ENCODE measurements at regions not wholly inside any gene's neighbourhood (a gene's known extent, or its start where the extent isn't known, plus 50 kb on each side); places are given as distances from the start of the nearest gene placed in this dataset.

DNA sequence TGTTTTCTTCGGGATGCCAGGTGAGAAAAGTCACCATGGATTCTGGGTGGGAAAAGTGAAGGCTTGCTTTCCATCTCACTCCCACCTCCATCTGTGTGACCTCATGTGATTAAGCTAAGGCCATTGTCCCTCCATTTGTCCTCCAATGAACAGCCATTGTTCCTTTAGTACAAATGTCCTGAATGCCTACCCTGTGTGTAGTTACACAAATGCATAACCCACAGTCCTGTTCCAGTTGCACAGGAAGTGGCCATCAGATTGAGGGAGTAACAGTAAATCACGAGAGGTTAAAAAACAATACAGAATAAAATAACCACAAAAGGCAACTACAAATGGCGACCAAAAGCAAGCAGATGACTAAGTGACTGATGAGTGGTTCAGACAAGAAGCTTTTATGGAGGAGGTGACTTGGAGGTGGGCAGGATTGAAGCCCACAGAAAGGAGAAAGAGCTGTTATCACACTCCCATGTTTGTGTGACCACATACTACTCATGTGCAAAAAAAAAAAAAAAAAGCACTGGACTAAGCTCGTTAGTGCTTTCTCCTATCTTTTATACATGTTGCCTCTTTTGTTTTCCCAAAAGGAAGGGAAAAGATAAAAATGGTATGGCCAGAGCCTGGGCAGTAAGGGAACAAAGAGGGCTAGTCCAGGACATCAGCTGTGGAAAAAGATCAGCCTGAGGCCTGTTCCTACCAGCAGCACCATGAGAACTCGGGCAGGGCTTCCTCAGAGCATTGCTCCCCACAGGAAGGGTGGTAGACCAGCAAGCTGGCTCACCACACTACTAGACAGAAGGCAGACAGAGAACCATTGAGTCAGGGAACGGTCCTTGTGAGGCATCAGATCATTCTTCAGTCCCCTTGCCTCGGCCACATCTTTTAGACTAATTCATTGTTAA, 111.0 kb downstream of the TFAP2A start:
- DNase-seq: no peak

GRCh38 chr6:10302566-10303235, 112.2 kb downstream of the TFAP2A start:
- no peak for DNase-seq

DNA sequence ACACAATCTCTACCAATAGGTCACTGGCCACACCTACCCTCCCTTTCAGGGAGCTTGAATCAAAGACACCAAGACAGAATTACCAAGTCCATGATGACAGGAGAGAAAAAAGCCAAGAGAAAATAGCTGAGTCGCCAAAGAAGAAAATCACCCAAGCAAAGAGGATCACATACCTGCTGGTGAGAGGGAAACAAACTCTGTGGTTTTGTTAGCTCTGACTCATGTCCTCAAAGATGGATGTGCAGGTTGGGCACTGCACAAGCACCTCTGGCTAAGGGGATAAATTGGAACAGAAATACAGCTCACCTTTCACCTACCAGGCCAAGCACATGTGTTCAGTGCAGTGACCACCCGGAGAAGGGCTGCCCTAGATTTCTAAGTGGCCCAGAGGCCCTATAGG, 114.8 kb downstream of the TFAP2A start:
- no peak for DNase-seq

DNA sequence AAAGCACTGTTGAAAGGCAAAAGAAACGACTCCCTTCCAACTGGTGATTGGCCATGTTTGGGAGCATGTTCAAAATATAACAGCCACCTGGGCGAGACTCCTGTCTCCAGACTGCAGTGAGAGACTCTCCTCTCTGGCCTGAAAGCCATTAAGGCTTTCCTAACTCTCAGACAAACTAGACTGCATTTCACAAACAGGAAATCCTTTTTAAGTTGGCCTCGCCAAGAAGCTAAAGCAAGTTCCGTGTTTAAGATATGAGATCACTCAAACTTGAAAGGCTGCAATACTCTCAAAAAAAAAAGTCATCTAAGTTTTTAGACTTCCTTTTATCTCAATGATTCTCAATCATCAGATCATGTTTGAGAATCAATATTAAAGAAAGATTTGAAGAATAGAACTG, 117.0 kb downstream of the TFAP2A start:
- DNase-seq: no peak

GRCh38 chr6:10278746-10279145, 136.1 kb downstream of the TFAP2A start:
- no peak for DNase-seq

DNA sequence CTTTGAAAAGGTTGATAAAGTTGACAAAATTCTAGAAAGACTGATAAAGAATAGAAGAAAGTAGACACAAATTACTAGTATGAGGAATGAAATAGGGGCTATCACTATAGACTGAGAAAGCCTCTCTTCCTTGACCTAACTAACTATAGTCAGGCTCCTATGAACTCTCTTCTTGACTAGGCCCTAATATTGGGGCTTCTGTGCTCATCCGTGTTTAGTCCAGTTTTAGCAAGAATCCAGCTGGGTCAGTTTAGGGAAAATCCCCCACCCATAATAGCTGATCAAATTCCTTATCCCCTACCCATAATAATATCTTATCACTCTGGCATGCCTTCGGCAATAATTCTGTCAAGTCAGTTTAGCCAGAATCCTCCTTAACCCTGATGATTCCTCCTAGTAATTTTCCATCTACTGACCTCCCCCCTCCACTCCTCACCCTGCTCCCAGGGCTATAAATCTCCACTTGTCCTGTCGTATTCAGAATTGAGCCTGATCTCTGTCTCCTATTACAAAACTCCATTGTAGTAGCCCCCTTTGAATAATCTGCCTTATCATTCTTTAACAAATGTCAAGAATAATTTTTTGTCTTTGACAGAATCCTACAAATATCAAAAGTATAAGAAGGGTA, 138.1 kb downstream of the TFAP2A start:
- no peak for DNase-seq

GRCh38 chr6:10276106-10276505, 138.8 kb downstream of the TFAP2A start:
- DNase-seq: no peak

DNA sequence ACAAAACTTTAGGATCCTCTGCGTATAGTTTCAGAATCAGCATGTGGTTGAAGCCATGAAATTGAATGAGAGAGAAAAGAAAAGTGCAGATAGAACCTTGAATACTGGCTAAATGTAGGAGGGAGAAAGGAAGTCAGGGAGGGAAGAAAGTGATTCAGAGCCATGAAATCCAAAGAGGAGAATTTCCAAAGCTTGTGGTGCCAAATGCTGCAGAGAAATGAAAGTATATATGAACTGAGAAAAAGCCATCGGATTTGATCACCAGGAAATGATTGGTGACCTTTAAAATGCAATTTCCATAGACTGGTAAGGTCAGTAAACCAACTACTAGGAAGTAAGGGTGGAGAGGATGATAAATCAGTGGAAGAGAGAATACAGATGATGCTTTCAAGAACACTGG, 142.3 kb downstream of the TFAP2A start:
- DNase-seq: no peak

DNA sequence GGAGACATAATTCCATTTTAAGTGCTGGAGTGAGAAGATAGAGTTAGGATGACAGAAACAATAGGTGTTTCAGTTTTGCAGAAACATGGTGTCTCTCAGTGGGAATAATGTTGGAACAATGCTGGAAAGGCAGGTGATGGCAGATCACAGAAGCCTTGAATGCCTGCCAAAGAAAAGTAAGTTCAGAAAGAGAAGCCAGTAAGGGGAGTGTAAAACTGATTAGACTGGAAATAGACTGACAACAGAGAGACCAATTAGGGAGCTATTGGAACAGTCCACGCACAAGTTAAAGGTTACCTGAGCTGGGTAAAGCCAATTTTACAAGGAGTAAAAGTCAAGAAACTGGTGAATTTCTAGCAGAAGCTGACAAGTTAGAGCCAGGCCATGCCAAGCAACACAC, 142.9 kb downstream of the TFAP2A start:
- DNase-seq: no peak

GRCh38 chr6:10269814-10270472, 144.9 kb downstream of the TFAP2A start:
- DNase-seq: no peak

DNA sequence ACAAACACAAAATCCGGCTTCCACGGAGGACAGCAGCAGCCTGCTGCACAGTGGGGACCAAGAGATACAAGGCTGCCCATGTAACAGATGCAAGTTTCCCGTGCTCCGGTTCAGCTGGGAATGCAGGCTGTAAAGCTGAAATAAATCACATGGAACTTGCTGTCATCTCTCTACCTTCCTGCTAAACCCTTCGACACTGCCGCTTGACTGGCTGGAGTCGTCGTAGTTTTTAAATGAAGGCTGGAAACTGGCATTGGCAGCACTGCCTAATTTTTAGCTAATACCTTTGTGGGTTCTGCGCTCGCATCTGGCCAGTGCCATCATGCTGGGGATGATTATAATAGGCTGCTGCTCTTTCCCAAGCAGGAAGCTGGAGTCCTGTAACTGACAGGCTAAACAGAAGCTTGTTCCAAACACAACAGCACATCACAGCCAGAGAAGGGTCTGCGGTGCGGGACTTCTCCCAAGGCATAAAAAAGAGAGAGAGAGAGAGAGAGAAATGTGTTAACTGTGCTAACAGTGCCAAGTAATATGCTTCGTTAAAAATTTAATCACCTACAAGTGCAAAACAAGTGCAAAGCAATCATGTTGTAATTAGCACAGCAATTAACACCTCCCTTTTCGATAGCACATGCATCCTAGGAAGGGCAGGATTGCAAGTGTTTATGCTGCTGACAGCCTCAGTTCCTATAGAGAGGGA, 146.1 kb downstream of the TFAP2A start:
- no peak for DNase-seq

- DNase-seq: no peak
These were observed 146.8 kb downstream of the TFAP2A start for GRCh38 chr6:10268111-10268510.

GRCh38 chr6:10266462-10266861, 148.4 kb downstream of the TFAP2A start:
- no peak for DNase-seq

DNA sequence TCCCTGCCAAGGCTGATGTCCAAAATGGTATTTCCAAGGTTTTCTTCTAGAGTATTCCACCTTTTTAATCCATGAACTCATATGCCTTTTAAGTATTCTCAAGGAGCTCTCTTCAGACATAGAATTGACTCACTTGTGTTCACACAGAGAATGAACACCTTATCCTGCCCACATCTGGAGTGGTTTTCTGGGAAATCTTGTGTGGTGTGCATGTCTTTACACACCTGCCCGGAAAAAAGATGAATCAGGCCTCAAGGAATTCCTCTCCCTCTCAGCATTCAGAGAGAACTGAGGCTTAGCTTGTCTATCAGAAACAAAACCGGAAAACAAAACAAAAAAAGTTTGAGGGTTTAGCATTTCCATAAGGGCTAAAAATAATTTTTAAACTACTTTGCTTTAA, 148.8 kb downstream of the TFAP2A start:
- no peak for DNase-seq

GRCh38 chr6:10262505-10262904, 152.4 kb downstream of the TFAP2A start:
- no peak for DNase-seq

GRCh38 chr6:10259671-10260070, 155.2 kb downstream of the TFAP2A start:
- no peak for DNase-seq

DNA sequence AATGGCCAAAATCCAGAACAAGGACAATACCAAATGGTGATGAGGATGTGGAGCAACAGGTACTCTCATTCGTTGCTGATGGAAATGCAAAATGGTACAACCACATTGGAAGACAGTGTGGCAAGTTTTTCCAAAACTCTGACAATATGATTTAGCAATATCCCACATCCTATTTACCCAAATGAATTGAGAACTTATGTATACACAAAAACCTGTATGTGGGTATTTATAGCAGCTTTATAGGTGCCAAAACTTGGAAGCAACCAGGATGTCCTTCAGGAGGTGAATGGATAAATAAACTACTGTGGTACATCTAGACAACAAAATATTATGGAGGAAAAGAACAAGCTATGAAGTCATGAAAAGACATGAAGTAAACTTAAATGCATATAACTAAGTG, 156.5 kb downstream of the TFAP2A start:
- DNase-seq: no peak

DNA sequence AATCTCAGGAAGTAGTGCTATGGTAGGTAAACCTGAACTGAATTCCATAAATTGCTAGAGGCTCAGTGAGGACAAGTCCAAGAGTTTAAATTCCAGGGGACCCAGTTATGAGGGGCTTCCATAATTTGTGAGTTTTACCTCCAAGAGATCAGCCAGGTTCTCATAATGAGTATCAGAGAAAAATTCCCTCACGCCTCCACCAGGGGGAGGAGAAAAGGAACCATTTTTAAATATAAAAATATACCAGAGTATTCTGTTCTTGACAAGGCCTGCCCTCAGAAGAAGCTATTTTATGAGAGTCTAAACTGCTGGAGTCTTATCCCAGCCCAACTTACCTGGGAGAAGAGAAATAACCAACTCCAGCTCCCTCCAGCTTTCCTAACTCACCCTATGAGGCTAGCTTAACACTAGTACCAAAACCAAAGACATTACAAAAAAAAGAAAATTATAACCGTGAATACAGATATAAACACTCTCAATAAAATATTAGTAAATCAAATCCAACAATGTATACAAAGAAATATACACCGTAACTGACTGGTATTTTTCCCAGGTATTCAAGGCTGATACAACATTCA, 158.7 kb downstream of the TFAP2A start:
- no peak for DNase-seq

DNA sequence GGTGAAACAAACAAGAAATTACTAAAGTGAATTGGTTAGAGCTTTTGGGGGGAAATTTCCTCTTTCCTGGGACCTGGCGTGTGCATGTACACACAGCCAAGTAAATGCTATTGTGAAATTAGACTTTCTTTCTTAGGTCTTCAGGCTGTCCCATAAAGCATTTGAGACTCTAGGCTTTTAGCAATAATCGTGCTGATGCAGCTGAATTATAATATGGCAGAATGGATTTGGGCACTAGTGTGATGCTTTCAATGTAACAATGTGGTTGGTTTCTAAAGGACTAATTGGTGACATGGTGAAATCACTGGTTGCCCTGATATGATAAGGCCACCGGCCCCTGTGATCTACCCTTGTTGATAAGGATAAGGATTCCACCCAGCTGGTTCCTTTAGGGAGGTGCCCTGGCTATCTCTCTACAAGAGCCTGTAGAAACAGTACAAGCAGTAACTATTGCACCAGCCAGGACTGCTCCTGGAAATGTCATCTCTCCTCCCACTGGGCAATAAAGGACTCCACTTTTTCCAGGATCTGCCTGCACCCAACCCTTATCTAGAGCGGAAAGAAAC, 164.1 kb downstream of the TFAP2A start:
- no peak for DNase-seq

- no peak for DNase-seq
These were observed 166.5 kb downstream of the TFAP2A start for GRCh38 chr6:10248378-10248843.

- DNase-seq: no peak
These were observed 177.4 kb downstream of the TFAP2A start for GRCh38 chr6:10237298-10238038.
